ENCODE measurements at regions not wholly inside any gene's neighbourhood (a gene's known extent, or its start where the extent isn't known, plus 50 kb on each side); places are given as distances from the start of the nearest gene placed in this dataset.

DNA sequence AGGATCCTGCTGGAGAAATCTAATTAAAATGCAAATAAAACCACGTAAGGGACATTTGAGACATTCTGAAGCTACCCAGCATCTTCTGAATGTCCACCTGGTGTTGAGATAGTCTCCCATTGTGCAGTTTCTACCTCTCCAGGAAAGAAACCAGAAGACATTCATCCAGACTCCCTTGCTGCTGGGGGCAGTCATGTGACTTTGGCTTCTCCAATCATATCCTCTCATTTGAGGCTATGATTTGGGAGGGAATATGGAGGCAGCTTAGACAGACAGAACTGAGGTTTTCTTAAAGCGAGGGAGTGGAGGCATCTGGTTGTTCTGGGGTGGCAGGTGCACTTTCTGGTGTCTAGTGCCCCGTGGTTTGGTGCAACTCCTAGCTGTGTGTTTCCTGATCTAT lies 315.2 kb upstream of the SULF2 start:
- TF ChIP-seq, protein P1, sequence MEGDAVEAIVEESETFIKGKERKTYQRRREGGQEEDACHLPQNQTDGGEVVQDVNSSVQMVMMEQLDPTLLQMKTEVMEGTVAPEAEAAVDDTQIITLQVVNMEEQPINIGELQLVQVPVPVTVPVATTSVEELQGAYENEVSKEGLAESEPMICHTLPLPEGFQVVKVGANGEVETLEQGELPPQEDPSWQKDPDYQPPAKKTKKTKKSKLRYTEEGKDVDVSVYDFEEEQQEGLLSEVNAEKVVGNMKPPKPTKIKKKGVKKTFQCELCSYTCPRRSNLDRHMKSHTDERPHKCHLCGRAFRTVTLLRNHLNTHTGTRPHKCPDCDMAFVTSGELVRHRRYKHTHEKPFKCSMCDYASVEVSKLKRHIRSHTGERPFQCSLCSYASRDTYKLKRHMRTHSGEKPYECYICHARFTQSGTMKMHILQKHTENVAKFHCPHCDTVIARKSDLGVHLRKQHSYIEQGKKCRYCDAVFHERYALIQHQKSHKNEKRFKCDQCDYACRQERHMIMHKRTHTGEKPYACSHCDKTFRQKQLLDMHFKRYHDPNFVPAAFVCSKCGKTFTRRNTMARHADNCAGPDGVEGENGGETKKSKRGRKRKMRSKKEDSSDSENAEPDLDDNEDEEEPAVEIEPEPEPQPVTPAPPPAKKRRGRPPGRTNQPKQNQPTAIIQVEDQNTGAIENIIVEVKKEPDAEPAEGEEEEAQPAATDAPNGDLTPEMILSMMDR (IDR thresholded peaks at IDR 0.05): no peak
- no peak for TF ChIP-seq EZH2phosphoT487 (IDR thresholded peaks at IDR 0.05)
